BLaER1 (cell line): ENCODE measurements at regions not wholly inside any gene's neighbourhood (a gene's known extent, or its start where the extent isn't known, plus 50 kb on each side); places are given as distances from the start of the nearest gene placed in this dataset.
"Not testable (repeated sequence)": the region's sequence is repeated elsewhere in the genome, so short reads cannot be mapped to it uniquely, and the experiment has no call there.

Experiments used
- H3K27ac ChIP-seq: shearing (Covaris generic); formaldehyde crosslinking; 2 replicates; pipeline ENCODE4 v1.8.1; 2022
- H3K27me3 ChIP-seq: shearing (Covaris generic); formaldehyde crosslinking; 2 replicates; pipeline ENCODE4 v1.8.1; 2022
- H3K36me3 ChIP-seq: shearing (Covaris generic); formaldehyde crosslinking; 2 replicates; pipeline ENCODE4 v1.8.1; 2022
- H3K4me1 ChIP-seq: shearing (Covaris generic); formaldehyde crosslinking; 2 replicates; pipeline ENCODE4 v1.8.1; 2022
- H3K4me2 ChIP-seq: shearing (Covaris generic); formaldehyde crosslinking; 2 replicates; pipeline ENCODE4 v1.8.1; 2022
- H3K4me3 ChIP-seq: shearing (Covaris generic); formaldehyde crosslinking; 2 replicates; pipeline ENCODE4 v1.8.1; 2022
- H3K9ac ChIP-seq: shearing (Covaris generic); formaldehyde crosslinking; 2 replicates; pipeline ENCODE4 v1.8.1; 2022
- H3K9me3 ChIP-seq: shearing (Covaris generic); formaldehyde crosslinking; 2 replicates; pipeline ENCODE4 v1.8.1; 2022
- H4K20me1 ChIP-seq: shearing (Covaris generic); formaldehyde crosslinking; 2 replicates; pipeline ENCODE4 v1.8.1; 2022
- Cebpa-rat ChIP-seq: shearing (Covaris generic); IDR thresholded peaks from 2 replicates; pipeline ENCODE4 v1.8.1; 2022

GRCh38 chr6:40879169-40879568, 159.9 kb downstream of the UNC5CL start:
- H3K9me3 ChIP-seq = peaks cover 8% of the 10 kb centered on the region
- no peak for TF ChIP-seq Cebpa-rat
- H4K20me1 ChIP-seq = no peaks in the 10 kb centered on the region
- H3K4me2 ChIP-seq = no peak overlapping the region
- no peak overlapping the region for H3K4me3 ChIP-seq
- no peak overlapping the region for H3K9ac ChIP-seq
- no peaks in the 10 kb centered on the region for H3K27me3 ChIP-seq
- H3K36me3 ChIP-seq = no peaks in the 10 kb centered on the region
- H3K27ac ChIP-seq = no peak overlapping the region
- H3K4me1 ChIP-seq = peaks cover 9% of the 10 kb centered on the region

- H3K27ac ChIP-seq = no peak overlapping the region
- H3K36me3 ChIP-seq = no peaks in the 10 kb centered on the region
- H3K9ac ChIP-seq = no peak overlapping the region
- H3K9me3 ChIP-seq = peaks cover 8% of the 10 kb centered on the region
- H3K4me3 ChIP-seq = no peak overlapping the region
- no peak overlapping the region for H3K4me2 ChIP-seq
- no peaks in the 10 kb centered on the region for H4K20me1 ChIP-seq
- no peaks in the 10 kb centered on the region for H3K27me3 ChIP-seq
- H3K4me1 ChIP-seq = peaks cover 9% of the 10 kb centered on the region
- no peak for TF ChIP-seq Cebpa-rat
These were observed 161.7 kb downstream of the UNC5CL start for GRCh38 chr6:40877362-40877761.

- H3K36me3 ChIP-seq = no peaks in the 10 kb centered on the region
- no peaks in the 10 kb centered on the region for H3K27me3 ChIP-seq
- H3K9me3 ChIP-seq = peaks cover 8% of the 10 kb centered on the region
- H3K9ac ChIP-seq = no peak overlapping the region
- no peak overlapping the region for H3K27ac ChIP-seq
- peaks cover 2% of the 10 kb centered on the region for H3K4me1 ChIP-seq
- TF ChIP-seq Cebpa-rat = no peak
- H4K20me1 ChIP-seq = no peaks in the 10 kb centered on the region
- no peak overlapping the region for H3K4me3 ChIP-seq
- no peak overlapping the region for H3K4me2 ChIP-seq
These were observed 162.7 kb downstream of the UNC5CL start for GRCh38 chr6:40876336-40876735.

- Histone ChIP-seq H3K27ac (no peak overlapping the region), H3K9me3 (peaks cover 8% of the 10 kb centered on the region), H3K4me1 (no peaks in the 10 kb centered on the region), H3K4me2 (no peak overlapping the region), H4K20me1 (no peaks in the 10 kb centered on the region), H3K4me3 (no peak overlapping the region), H3K27me3 (no peaks in the 10 kb centered on the region), H3K9ac (no peak overlapping the region), H3K36me3 (no peaks in the 10 kb centered on the region)
- TF ChIP-seq Cebpa-rat = no peak
These were observed 164.5 kb downstream of the UNC5CL start for GRCh38 chr6:40874495-40874894.

GRCh38 chr6:40871424-40871823, 167.6 kb downstream of the UNC5CL start:
- H3K9me3 ChIP-seq = no peaks in the 10 kb centered on the region
- no peak overlapping the region for H3K4me3 ChIP-seq
- H3K4me1 ChIP-seq = no peaks in the 10 kb centered on the region
- no peak overlapping the region for H3K4me2 ChIP-seq
- H3K27ac ChIP-seq = no peak overlapping the region
- H3K36me3 ChIP-seq = no peaks in the 10 kb centered on the region
- H4K20me1 ChIP-seq = no peaks in the 10 kb centered on the region
- no peak for TF ChIP-seq Cebpa-rat
- no peak overlapping the region for H3K9ac ChIP-seq
- no peaks in the 10 kb centered on the region for H3K27me3 ChIP-seq

GRCh38 chr6:40868089-40868865, 170.7 kb downstream of the UNC5CL start:
- H3K27me3 ChIP-seq, H3K9ac ChIP-seq, H3K27ac ChIP-seq, H3K4me1 ChIP-seq, H3K4me2 ChIP-seq, H4K20me1 ChIP-seq, H3K4me3 ChIP-seq, H3K36me3 ChIP-seq: not testable (repeated sequence)
- peaks cover 21% of the 10 kb centered on the region for H3K9me3 ChIP-seq

GRCh38 chr6:40867527-40867926, 171.5 kb downstream of the UNC5CL start:
- not testable (repeated sequence) for H3K27ac ChIP-seq, H3K27me3 ChIP-seq, H3K4me2 ChIP-seq, H3K4me1 ChIP-seq, H3K9ac ChIP-seq, H4K20me1 ChIP-seq, H3K36me3 ChIP-seq, H3K4me3 ChIP-seq
- H3K9me3 ChIP-seq = peaks cover 21% of the 10 kb centered on the region

GRCh38 chr6:40865259-40865658, 173.8 kb downstream of the UNC5CL start:
- H3K36me3 ChIP-seq, H3K27ac ChIP-seq, H3K4me1 ChIP-seq, H4K20me1 ChIP-seq, H3K4me2 ChIP-seq, H3K4me3 ChIP-seq, H3K9ac ChIP-seq, H3K27me3 ChIP-seq: not testable (repeated sequence)
- peaks cover 21% of the 10 kb centered on the region for H3K9me3 ChIP-seq

GRCh38 chr6:40860443-40860842, 178.6 kb downstream of the UNC5CL start:
- Histone ChIP-seq H3K4me2 (no peak overlapping the region), H3K27ac (no peak overlapping the region), H3K4me1 (no peaks in the 10 kb centered on the region), H3K4me3 (no peak overlapping the region), H4K20me1 (no peaks in the 10 kb centered on the region), H3K9ac (no peak overlapping the region), H3K9me3 (peaks cover 12% of the 10 kb centered on the region), H3K27me3 (no peaks in the 10 kb centered on the region), H3K36me3 (no peaks in the 10 kb centered on the region)
- TF ChIP-seq Cebpa-rat = no peak

- Histone ChIP-seq H3K27me3 (no peaks in the 10 kb centered on the region), H3K9me3 (no peaks in the 10 kb centered on the region), H3K27ac (no peak overlapping the region), H3K4me1 (peaks cover 9% of the 10 kb centered on the region), H3K36me3 (no peaks in the 10 kb centered on the region), H3K9ac (no peak overlapping the region), H4K20me1 (no peaks in the 10 kb centered on the region), H3K4me3 (no peak overlapping the region), H3K4me2 (no peak overlapping the region)
- TF ChIP-seq Cebpa-rat = no peak
These were observed 182.8 kb downstream of the UNC5CL start for GRCh38 chr6:40856271-40856670.
